K562 (cell line): ENCODE measurements at regions not wholly inside any gene's neighbourhood (a gene's known extent, or its start where the extent isn't known, plus 50 kb on each side); places are given as distances from the start of the nearest gene placed in this dataset.

Source experiments
- ATAC-seq: fragments of 200-7000 bp; cut with Tn5 transposase; 3 replicates; pipeline ENCODE4 v1.9.1; 2020; ENCODE audit warnings: moderate library complexity
- BruUV-seq: library from RNA; stranded (reverse); fragments of 400-500 nt; replicated peaks from 2 replicates; lab custom pipeline; 2021; lab: Mats Ljungman, UMichigan
- CTCF ChIA-PET: fragments of 300-600 bp; formaldehyde crosslinking; extraction: SDS; loops from one replicate; lab custom pipeline; 2021; ENCODE audit warnings: low intra/inter-chr PET ratio; lab: Yijun Ruan, JAX
- POLR2A ChIA-PET: fragments of 300-600, 350-650 bp; sonication (Branson Sonifier 250); formaldehyde crosslinking; extraction: SDS; loops from one replicate; lab custom pipeline; 2021; ENCODE audit warnings: antibody characterized with exemption, inconsistent platforms; lab: Yijun Ruan, JAX
- DNase-seq, 4 experiments: peaks; one replicate each; pipeline versions ENCODE4 v3.0.0 to v3.0.0-alpha.2; 2011 to 2018; ENCODE audit warnings: low spot score in 3 of 4, mixed read lengths in 3 of 4; ENCODE audit errors: extremely low read depth in 1 of 4
- FAIRE-seq: peaks from 2 replicates; lab custom pipeline; 2011; peaks lifted over from hg19 to GRCh38; lab: Jason Lieb, UNC
- H2AFZ ChIP-seq: 2 replicates; pipeline ENCODE4 v1.6.0; 2011; ENCODE audit warnings: low read depth, low read length, control low read depth, inconsistent platforms
- H3K27ac ChIP-seq: fragments of 200-600 bp; 3 replicates; pipeline ENCODE4 v1.8.0; 2011; ENCODE audit warnings: low read depth, mild to moderate bottlenecking, control low read depth, inconsistent platforms, low read length, moderate library complexity, mixed read lengths; ENCODE audit errors: extremely low read depth
- H3K27me3 ChIP-seq, 2 experiments: fragments of 300-600 bp in 1 of 2; 2 replicates in 1 of 2; 3 replicates in 1 of 2; pipeline versions ENCODE4 v1.6.0 to v1.8.0; 2011; ENCODE audit warnings: inconsistent platforms in 2 of 2, low read length in 2 of 2, mild to moderate bottlenecking in 1 of 2, mixed read lengths in 1 of 2, moderate library complexity in 1 of 2; ENCODE audit not compliant: control insufficient read depth in 2 of 2, insufficient read depth in 2 of 2
- H3K36me3 ChIP-seq: fragments of 300-600 bp; 3 replicates; pipeline ENCODE4 v1.8.0; 2011; ENCODE audit warnings: mild to moderate bottlenecking, low read length, inconsistent platforms; ENCODE audit not compliant: control insufficient read depth, insufficient read depth
- H3K4me1 ChIP-seq, 2 experiments: fragments of 200-600 bp in 1 of 2; replicated peaks in 1 of 2; 2 replicates in 1 of 2; 3 replicates in 1 of 2; pipeline versions ENCODE4 v1.5.1 to v1.8.0; 2011; ENCODE audit warnings: inconsistent platforms in 2 of 2, low read length in 2 of 2, mild to moderate bottlenecking in 1 of 2, mixed read lengths in 1 of 2, moderate library complexity in 1 of 2; ENCODE audit not compliant: control insufficient read depth in 2 of 2, insufficient read depth in 2 of 2
- H3K4me2 ChIP-seq: 2 replicates; pipeline ENCODE4 v1.6.1; 2011; ENCODE audit warnings: low read length, control low read depth, inconsistent platforms, mixed read lengths; ENCODE audit not compliant: insufficient read depth
- H3K4me3 ChIP-seq: fragments of 200-600 bp; sonication (generic), shearing (Covaris generic); 2 replicates; pipeline ENCODE4 v1.5.1; 2016; ENCODE audit warnings: control low read depth, inconsistent platforms
- H3K79me2 ChIP-seq: fragments of 200-600 bp; 3 replicates; pipeline ENCODE4 v1.8.0; 2011; ENCODE audit warnings: low read length, inconsistent platforms; ENCODE audit not compliant: control insufficient read depth, insufficient read depth
- H3K9ac ChIP-seq, 2 experiments: 2 replicates each; pipeline versions ENCODE4 v1.6.0 to v1.6.1; 2011; ENCODE audit warnings: low read depth in 2 of 2, low read length in 2 of 2, control low read depth in 1 of 2, inconsistent platforms in 1 of 2, mild to moderate bottlenecking in 1 of 2, mixed read lengths in 1 of 2; ENCODE audit not compliant: insufficient read depth in 1 of 2
- H3K9me1 ChIP-seq: one replicate; pipeline ENCODE4 v1.6.0; 2011; ENCODE audit warnings: inconsistent platforms, mild to moderate bottlenecking, low read length, moderate library complexity; ENCODE audit not compliant: control insufficient read depth, insufficient read depth
- H3K9me3 ChIP-seq: replicated peaks from 2 replicates; pipeline ENCODE4 v1.5.1; 2011; ENCODE audit warnings: low read depth, low read length, inconsistent platforms; ENCODE audit not compliant: control insufficient read depth, insufficient read depth
- H4K20me1 ChIP-seq: replicated peaks from 2 replicates; pipeline ENCODE4 v1.6.1; 2011; ENCODE audit warnings: low read length, inconsistent platforms, mixed read lengths; ENCODE audit not compliant: control insufficient read depth, insufficient read depth
- ASH1L ChIP-seq: fragments of 450-650 bp; IDR thresholded peaks from 2 replicates; pipeline ENCODE4 v1.6.1; 2018; ENCODE audit warnings: borderline replicate concordance, mild to moderate bottlenecking, low read depth; ENCODE audit not compliant: partially characterized antibody
- BRCA1 ChIP-seq, 2 experiments: fragments of 450-650 bp in 1 of 2; sonication (generic) in 1 of 2; formaldehyde crosslinking in 1 of 2; IDR thresholded peaks; 2 replicates each; pipeline versions ENCODE4 v1.5.0 to v1.6.1; 2017 to 2020; ENCODE audit warnings: mild to moderate bottlenecking in 1 of 2, missing genetic modification reagents in 1 of 2
- DPF2 ChIP-seq: fragments of 450-650 bp; IDR thresholded peaks from 2 replicates; pipeline ENCODE4 v1.6.1; 2016
- EHMT2 ChIP-seq: fragments of 450-650 bp; IDR thresholded peaks from 2 replicates; pipeline ENCODE4 v1.6.1; 2018; ENCODE audit warnings: antibody characterized with exemption
- ETV5 ChIP-seq: sonication (generic); formaldehyde crosslinking; IDR thresholded peaks from 2 replicates; pipeline ENCODE4 v1.4.0; 2020; ENCODE audit warnings: low read depth, mild to moderate bottlenecking, missing genetic modification reagents
- FOXJ2 ChIP-seq: fragments of 200-800 bp; sonication (Bioruptor generic); IDR thresholded peaks from 2 replicates; pipeline ENCODE4 v1.6.1; 2016; ENCODE audit warnings: missing genetic modification characterization, missing compliant biosample characterization
- ILF3 ChIP-seq: fragments of 450-650 bp; IDR thresholded peaks from 2 replicates; pipeline ENCODE4 v1.6.1; 2018; ENCODE audit warnings: antibody characterized with exemption, mild to moderate bottlenecking, moderate library complexity, borderline replicate concordance
- MITF ChIP-seq: IDR thresholded peaks from 2 replicates; pipeline ENCODE4 v1.6.1; 2014; ENCODE audit warnings: antibody characterized with exemption
- MYC ChIP-seq, 2 experiments: fragments of 250-450 bp in 1 of 2; sonication (Bioruptor Pico) in 1 of 2; IDR thresholded peaks; 2 replicates each; pipeline versions ENCODE4 v1.5.1 to v1.6.1; 2012 to 2021; ENCODE audit warnings: low read depth in 2 of 2, borderline replicate concordance in 1 of 2, improper control_type of control experiment in 1 of 2, low read length in 1 of 2, mild to moderate bottlenecking in 1 of 2, moderate library complexity in 1 of 2
- SIRT6 ChIP-seq: IDR thresholded peaks from one replicate; pipeline ENCODE4 v1.6.1; 2012; ENCODE audit warnings: low read depth, mild to moderate bottlenecking, control low read depth, inconsistent platforms, low read length, moderate library complexity
- TCF3 ChIP-seq: sonication (generic); formaldehyde crosslinking; IDR thresholded peaks from 2 replicates; pipeline ENCODE4 v1.4.0; 2020; ENCODE audit warnings: mild to moderate bottlenecking, missing genetic modification reagents
- YBX1 ChIP-seq: fragments of 450-650 bp; IDR thresholded peaks from 2 replicates; pipeline ENCODE4 v1.7.1; 2016; ENCODE audit warnings: mild to moderate bottlenecking
- ZNF668 ChIP-seq: fragments of 250-450 bp; sonication (Bioruptor Pico); IDR thresholded peaks from 2 replicates; pipeline ENCODE4 v1.8.0; 2022; ENCODE audit warnings: mild to moderate bottlenecking, inconsistent platforms
- WGBS: fragments of 100-300 bp; shearing (Covaris generic); methylation state at CpG from one replicate; pipeline ENCODE4 v1.1.6; 2016; ENCODE audit warnings: low coverage, mixed read lengths; ENCODE audit not compliant: insufficient coverage; ENCODE audit errors: missing lambda C conversion rate; 5-methylcytosine and 5-hydroxymethylcytosine counted together
- in situ Hi-C: fragments of 300-500 bp; cut with MboI; formaldehyde crosslinking; loops from 4 replicates; pipeline ENCODE4 v1.15.0; 2018; ENCODE audit warnings: inconsistent platforms, mixed read lengths
- intact Hi-C: fragments of 100-400 bp; cut with micrococcal nuclease; formaldehyde crosslinking; loops from 2 replicates; pipeline ENCODE4 v1.14.2; 2022

GRCh38 chr3:65142456-65142855 is 454.7 kb upstream of the ADAMTS9 start:
- in situ Hi-C loops (no loop called here), intact Hi-C loops (no loop called here)
- FAIRE-seq: no peak

GRCh38 chr3:65138556-65138955 is 450.8 kb upstream of the ADAMTS9 start:
- 8% methylated on average over 3 of the region's 3 CpGs for whole genome bisulfite sequencing
- Histone ChIP-seq H3K79me2 (no peaks in the 10 kb centered on the region), H3K4me1 (no peaks in the 10 kb centered on the region), H3K9ac (no peak overlapping the region), H3K4me2 (no peak overlapping the region), H3K9me3 (no peaks in the 10 kb centered on the region), H3K27ac (no peak overlapping the region), H2AFZ (no peak overlapping the region), H4K20me1 (no peaks in the 10 kb centered on the region), H3K36me3 (no peaks in the 10 kb centered on the region), H3K27me3 (no peaks in the 10 kb centered on the region; a peak in 1 of 5 replicates), H3K9me1 (no peaks in the 10 kb centered on the region), H3K4me3 (no peak overlapping the region)
- ChIA-PET CTCF (no interaction called here), POLR2A (no interaction called here)
- no TSS peak for BruUV-seq
- intact Hi-C loops (no loop called here), in situ Hi-C loops (no loop called here)
- no peak for TF ChIP-seq DPF2
- no peak for TF ChIP-seq YBX1
- no peak for TF ChIP-seq MITF
- TF ChIP-seq ETV5 (CRISPR knock-in tag): no peak
- no peak for TF ChIP-seq ASH1L
- no peak for TF ChIP-seq SIRT6
- TF ChIP-seq MYC (IDR thresholded peaks at IDR 0.05; ENCODE audit: low read depth, low read length): no peak
- no peak for TF ChIP-seq MYC (CRISPR knock-in tag; IDR thresholded peaks at IDR 0.05; ENCODE audit: borderline replicate concordance, low read depth)
- TF ChIP-seq ZNF668 (CRISPR knock-in tag): no peak
- TF ChIP-seq FOXJ2 (tag): no peak
- TF ChIP-seq TCF3 (CRISPR knock-in tag): no peak
- TF ChIP-seq EHMT2: no peak
- TF ChIP-seq BRCA1 (IDR thresholded peaks at IDR 0.05): no peak
- no peak for TF ChIP-seq BRCA1 (CRISPR knock-in tag; IDR thresholded peaks at IDR 0.05)
- ATAC-seq: no peak
- no peak for DNase-seq
- FAIRE-seq: no peak

More at GRCh38 chr3:65142456-65142855, 454.7 kb upstream of the ADAMTS9 start:
- no peaks in the 10 kb centered on the region; a peak in 1 of 5 replicates for H3K27me3 ChIP-seq
- no TSS peak for BruUV-seq
- H4K20me1 ChIP-seq: no peaks in the 10 kb centered on the region
- CTCF ChIA-PET: no interaction called here
- H2AFZ ChIP-seq: no peak overlapping the region
- no peaks in the 10 kb centered on the region for H3K36me3 ChIP-seq
- ATAC-seq: no peak
- no peaks in the 10 kb centered on the region for H3K4me1 ChIP-seq
- no peak overlapping the region for H3K4me3 ChIP-seq
- H3K4me2 ChIP-seq: no peak overlapping the region
- no peak for TF ChIP-seq ILF3
- TF ChIP-seq, all 486 proteins: peak for 0
- Histone ChIP-seq H3K79me2 (no peaks in the 10 kb centered on the region), H3K9me3 (no peaks in the 10 kb centered on the region), H3K27ac (no peak overlapping the region), H3K9ac (no peak overlapping the region), H3K9me1 (no peaks in the 10 kb centered on the region)
- no peak for DNase-seq
- POLR2A ChIA-PET: no interaction called here
